Panc1 (cell line): ENCODE measurements at regions not wholly inside any gene's neighbourhood (a gene's known extent, or its start where the extent isn't known, plus 50 kb on each side); places are given as distances from the start of the nearest gene placed in this dataset.
"Not testable (repeated sequence)": the region's sequence is repeated elsewhere in the genome, so short reads cannot be mapped to it uniquely, and the experiment has no call there.

ENCODE experiments used
- ATAC-seq: fragments of 200-7000 bp; cut with Tn5 transposase; 2 replicates; pipeline ENCODE4 v1.9.1; 2020; ENCODE audit warnings: mild to moderate bottlenecking, moderate library complexity
- BruUV-seq: library from RNA; stranded (reverse); fragments of 400-500 nt; replicated peaks from 2 replicates; lab custom pipeline; 2021; lab: Mats Ljungman, UMichigan
- CTCF ChIA-PET: fragments of 300-600 bp; sonication (Branson Sonifier 250); formaldehyde crosslinking; loops from one replicate; lab custom pipeline; 2022; ENCODE audit warnings: antibody characterized with exemption; lab: Charles Lee
- POLR2A ChIA-PET: fragments of 300-600 bp; sonication (Branson Sonifier 250); formaldehyde crosslinking; loops from one replicate; lab custom pipeline; 2022; ENCODE audit warnings: antibody characterized with exemption; lab: Charles Lee
- DNase-seq: peaks from one replicate; pipeline ENCODE4 v3.0.0-alpha.2; 2010; ENCODE audit warnings: low read depth, low spot score
- H3K27ac ChIP-seq: 2 replicates; pipeline ENCODE4 v1.5.1; 2011; ENCODE audit warnings: mild to moderate bottlenecking, low read length, inconsistent platforms
- H3K27me3 ChIP-seq: fragments of 200-500 bp; sonication (Bioruptor generic); 2 replicates; pipeline ENCODE4 v1.6.0; 2014; ENCODE audit warnings: low read length, inconsistent platforms; ENCODE audit not compliant: control insufficient read depth, insufficient read depth
- H3K36me3 ChIP-seq: fragments of 200-500 bp; sonication (Bioruptor generic); 2 replicates; pipeline ENCODE4 v1.5.1; 2014; ENCODE audit warnings: inconsistent platforms, mild to moderate bottlenecking, low read length, moderate library complexity; ENCODE audit not compliant: control insufficient read depth, insufficient read depth
- H3K4me1 ChIP-seq: 2 replicates; pipeline ENCODE4 v1.5.1; 2011; ENCODE audit warnings: inconsistent platforms, mild to moderate bottlenecking, low read length, moderate library complexity; ENCODE audit not compliant: control insufficient read depth, insufficient read depth
- H3K4me3 ChIP-seq, 2 experiments: 2 replicates each; pipeline ENCODE4 v1.5.1; 2011 to 2012; ENCODE audit warnings: low read depth in 2 of 2, low read length in 2 of 2, mild to moderate bottlenecking in 2 of 2, inconsistent platforms in 1 of 2, moderate library complexity in 1 of 2
- H3K9me3 ChIP-seq: fragments of 200-500 bp; sonication (Bioruptor generic); 2 replicates; pipeline ENCODE4 v1.5.1; 2014; ENCODE audit warnings: low read depth, mild to moderate bottlenecking, inconsistent platforms, low read length, moderate library complexity; ENCODE audit not compliant: control insufficient read depth, insufficient read depth
- CTCF ChIP-seq: fragments of 450-650 bp; IDR thresholded peaks from 2 replicates; pipeline ENCODE4 v1.5.1; 2017; ENCODE audit warnings: mild to moderate bottlenecking
- POLR2AphosphoS5 ChIP-seq: IDR thresholded peaks from 2 replicates; pipeline ENCODE4 v1.6.1; 2012; ENCODE audit warnings: mild to moderate bottlenecking, low read depth, low read length, moderate library complexity
- REST ChIP-seq, 2 experiments: IDR thresholded peaks; 2 replicates each; pipeline ENCODE4 v1.6.1; 2011 to 2012; ENCODE audit warnings: low read depth in 2 of 2, control low read depth in 1 of 2, low read length in 1 of 2, mild to moderate bottlenecking in 1 of 2, moderate library complexity in 1 of 2; ENCODE audit not compliant: insufficient read depth in 1 of 2
- SIN3A ChIP-seq: IDR thresholded peaks from 2 replicates; pipeline ENCODE4 v1.6.1; 2012; ENCODE audit warnings: low read depth, mild to moderate bottlenecking, low read length, moderate library complexity, borderline replicate concordance; ENCODE audit not compliant: insufficient read depth
- TCF7L2 ChIP-seq: IDR thresholded peaks from 2 replicates; pipeline ENCODE4 v1.6.1; 2011; ENCODE audit warnings: mild to moderate bottlenecking, low read depth, low read length, inconsistent platforms
- in situ Hi-C: cut with HindIII; loops from 2 replicates; pipeline ENCODE4 v1.10.0; 2016; ENCODE audit warnings: low sequenced_read_pairs, low pct_unique_long_range_greater_than_20kb
- intact Hi-C: fragments of 100-400 bp; cut with micrococcal nuclease; formaldehyde crosslinking; loops from one replicate; pipeline ENCODE4 v1.10.0; 2022; ENCODE audit not compliant: unreplicated experiment

GRCh38 chr10:31135171-31135570 lies 103.5 kb upstream of the ZNF438 start:
- DNase-seq (no peak), ATAC-seq (no peak)
- Histone ChIP-seq H3K27ac (0 out of 2 replicates have a peak overlapping the region, but pooled peaks have one; percentile 17), H3K36me3 (no peaks in the 10 kb centered on the region), H3K4me1 (peaks cover 3% of the 10 kb centered on the region; the same call in 1 of the 2 replicates), H3K27me3 (no peaks in the 10 kb centered on the region), H3K9me3 (no peaks in the 10 kb centered on the region), H3K4me3 (no peak overlapping the region; a peak in 1 of 4 replicates)
- in situ Hi-C loops = no loop called here
- intact Hi-C loops = no loop called here
- no peak for TF ChIP-seq REST (IDR thresholded peaks at IDR 0.05; ENCODE audit: insufficient read depth in 1 of 2, low read depth in 2 of 2, low read length in 1 of 2)
- no TSS peak for BruUV-seq
- ChIA-PET POLR2A (no interaction called here), CTCF (no interaction called here)

DNA sequence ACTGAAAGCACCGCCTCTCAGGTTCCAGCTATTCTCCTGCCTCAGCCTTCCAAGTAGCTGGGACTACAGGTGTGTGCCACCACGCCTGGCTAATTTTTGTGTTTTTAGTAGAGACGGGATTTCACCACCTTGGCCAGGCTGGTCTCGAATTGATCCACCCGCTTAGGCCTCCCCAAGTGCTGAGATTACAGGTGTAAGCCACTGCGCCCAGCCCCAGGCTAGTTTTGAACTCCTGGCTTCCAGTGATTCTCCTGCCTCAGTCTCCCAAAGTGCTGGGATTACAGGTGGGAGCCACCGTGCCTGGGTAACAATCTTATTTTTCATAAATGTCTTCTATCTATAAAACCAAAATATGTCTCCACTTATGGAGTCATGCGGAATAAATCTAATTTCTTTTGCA lies 104.1 kb upstream of the ZNF438 start:
- POLR2A ChIA-PET, H3K36me3 ChIP-seq, CTCF ChIA-PET, DNase-seq, intact Hi-C loops, in situ Hi-C loops, ATAC-seq, H3K9me3 ChIP-seq, H3K27ac ChIP-seq, H3K4me3 ChIP-seq, H3K27me3 ChIP-seq, BruUV-seq, H3K4me1 ChIP-seq: not testable (repeated sequence)

- no peak overlapping the region for H3K4me3 ChIP-seq
- no peaks in the 10 kb centered on the region for H3K27me3 ChIP-seq
- no peak for DNase-seq
- H3K9me3 ChIP-seq = no peaks in the 10 kb centered on the region
- peaks cover 3% of the 10 kb centered on the region; the same call in 1 of the 2 replicates for H3K4me1 ChIP-seq
- ChIA-PET POLR2A (no interaction called here), CTCF (no interaction called here)
- H3K27ac ChIP-seq = no peak overlapping the region
- ATAC-seq = no peak
- TF ChIP-seq CTCF (no peak), REST (IDR thresholded peaks at IDR 0.05; ENCODE audit: insufficient read depth in 1 of 2, low read depth in 2 of 2, low read length in 1 of 2) (no peak), SIN3A (no peak), TCF7L2 (no peak), POLR2AphosphoS5 (no peak)
- intact Hi-C loops = no loop called here
- no TSS peak for BruUV-seq
- H3K36me3 ChIP-seq = no peaks in the 10 kb centered on the region
- in situ Hi-C loops = no loop called here
These were observed 104.7 kb upstream of the ZNF438 start for GRCh38 chr10:31136386-31136785.
